HG03442 (cell line): ENCODE measurements at regions not wholly inside any gene's neighbourhood (a gene's known extent, or its start where the extent isn't known, plus 50 kb on each side); places are given as distances from the start of the nearest gene placed in this dataset.
"Not testable (repeated sequence)": the region's sequence is repeated elsewhere in the genome, so short reads cannot be mapped to it uniquely, and the experiment has no call there.

Experiments
- ATAC-seq: cut with Tn5 transposase; IDR thresholded peaks from one replicate; pipeline ENCODE4 v1.9.1; 2021; ENCODE audit warnings: mild to moderate bottlenecking, moderate library complexity; ENCODE audit not compliant: unreplicated experiment

DNA sequence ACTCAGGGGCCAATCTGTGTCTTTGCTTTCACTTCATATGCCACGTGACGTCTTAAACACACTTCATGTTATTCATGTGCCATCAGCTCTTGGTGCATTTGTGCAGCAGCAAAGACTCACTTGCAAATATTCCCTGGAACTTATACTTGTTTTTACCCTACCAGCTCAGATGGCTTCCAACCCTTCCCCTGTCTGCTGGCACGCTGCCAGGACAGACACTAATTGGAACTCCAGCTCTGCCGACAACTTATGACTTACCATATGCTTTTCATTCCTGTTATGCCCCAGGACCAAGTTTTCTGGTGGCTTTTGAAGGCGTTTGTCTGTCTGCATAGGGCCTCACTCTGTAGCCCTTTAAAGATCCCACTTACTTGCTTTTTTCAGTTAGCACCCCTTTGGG lies 261.7 kb upstream of the GNPDA2 start:
- ATAC-seq, result no peak

DNA sequence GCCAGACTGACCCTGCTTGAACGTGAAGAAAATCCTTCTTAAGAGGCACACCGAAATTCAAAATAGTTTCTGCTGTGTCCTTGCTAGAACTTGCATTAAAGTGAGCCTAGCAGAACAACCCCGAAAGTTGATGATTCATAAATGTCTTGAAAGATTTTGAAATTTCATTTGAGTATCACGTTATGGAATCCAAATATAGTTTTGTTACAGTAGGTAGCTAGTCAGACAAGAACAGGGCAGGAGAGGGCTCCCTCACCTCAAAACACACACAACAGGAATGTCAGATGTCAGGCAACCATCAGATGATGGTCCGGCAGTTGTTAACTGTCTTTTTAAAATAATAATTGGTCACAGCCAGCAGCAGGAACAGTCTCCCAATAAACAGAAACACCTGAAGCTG lies 259.6 kb upstream of the GNPDA2 start:
- ATAC-seq, result no peak

GRCh38 chr4:44985152-44985551 lies 258.8 kb upstream of the GNPDA2 start:
- ATAC-seq, result no peak

GRCh38 chr4:44984083-44984482 lies 257.7 kb upstream of the GNPDA2 start:
- ATAC-seq, result no peak

- no peak for ATAC-seq
Observed at GRCh38 chr4:44983083-44983482, 256.7 kb upstream of the GNPDA2 start.

DNA sequence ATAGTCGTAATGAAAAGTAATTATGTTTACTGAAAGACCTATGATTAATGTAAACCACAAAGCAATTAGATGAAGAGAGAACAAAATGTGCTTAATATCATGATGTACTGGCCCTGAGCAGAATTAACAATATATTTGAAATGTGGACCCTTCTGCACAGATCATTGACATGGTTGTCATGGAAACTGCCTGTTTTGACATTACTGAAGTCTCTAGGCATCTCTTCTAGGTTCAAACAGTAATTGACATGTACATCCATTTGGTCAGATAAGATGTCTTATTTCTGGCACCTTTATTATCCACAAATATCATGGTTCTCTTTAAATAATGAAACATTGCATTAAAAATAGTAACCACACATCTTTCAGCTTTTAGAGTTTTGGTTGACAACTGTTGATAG lies 251.7 kb upstream of the GNPDA2 start:
- ATAC-seq, result no peak

- no peak for ATAC-seq
Observed at GRCh38 chr4:44965435-44966095, 239.2 kb upstream of the GNPDA2 start.

GRCh38 chr4:44964086-44964485 lies 237.7 kb upstream of the GNPDA2 start:
- ATAC-seq, result not testable (repeated sequence)

DNA sequence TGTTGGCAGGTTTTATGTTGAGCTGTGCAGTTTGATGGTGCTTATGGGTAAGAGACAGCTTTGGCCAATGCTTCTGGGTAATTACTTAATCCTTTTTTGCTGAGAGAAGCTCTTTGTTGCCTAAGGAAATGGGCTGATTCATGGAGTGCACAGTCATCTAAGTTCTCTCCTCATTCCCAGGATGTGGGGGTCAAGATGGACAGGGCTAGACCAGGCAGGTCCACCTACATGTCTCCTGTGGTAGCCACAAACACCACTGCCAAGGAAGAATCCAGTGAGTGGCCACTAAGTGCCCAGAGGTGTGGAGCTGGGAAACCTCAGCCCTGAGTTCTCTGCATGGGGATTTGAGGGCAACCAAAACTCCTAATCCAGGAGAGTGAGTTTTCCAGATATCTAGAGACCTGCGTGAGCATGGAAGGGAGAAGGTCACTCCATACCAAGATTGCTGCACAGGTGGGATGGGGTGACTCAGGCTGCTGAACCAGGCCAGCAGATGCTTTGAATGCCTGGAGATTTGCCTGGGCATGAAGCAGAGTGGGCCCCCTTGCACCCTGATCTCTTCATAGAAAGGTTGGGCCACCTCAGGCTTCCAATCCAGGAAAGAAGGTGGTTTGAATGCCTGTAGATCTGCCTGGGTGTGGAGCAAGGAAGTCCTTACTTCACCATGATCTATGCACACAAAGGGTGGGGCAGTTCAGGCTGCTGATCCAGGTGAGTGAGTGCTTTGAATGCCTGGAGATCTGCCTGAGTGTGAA lies 234.8 kb upstream of the GNPDA2 start:
- ATAC-seq, result no peak

DNA sequence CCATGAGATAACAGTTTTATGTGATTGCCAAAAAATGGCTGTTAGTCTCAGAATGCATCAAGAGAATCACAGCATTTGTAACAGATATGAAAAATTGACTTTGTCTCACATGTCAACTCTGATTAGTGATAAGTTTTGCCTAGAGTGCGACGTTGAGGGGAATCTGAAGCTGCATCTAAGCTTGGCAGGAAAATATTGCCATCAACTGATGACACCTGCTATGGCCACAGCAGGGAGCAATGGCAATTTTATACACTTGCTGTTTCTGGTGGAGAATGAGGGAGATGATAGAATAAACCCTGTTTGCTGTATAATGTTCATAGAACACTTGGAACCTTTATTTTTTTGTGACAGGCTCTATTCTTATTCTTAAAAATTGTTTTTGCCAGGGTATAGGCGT lies 205.4 kb upstream of the GNPDA2 start:
- no peak for ATAC-seq

- ATAC-seq, result no peak
Observed at GRCh38 chr4:44928785-44929184, 202.4 kb upstream of the GNPDA2 start.

GRCh38 chr4:44927399-44928380 lies 201.3 kb upstream of the GNPDA2 start:
- ATAC-seq, result peak; percentile 69

GRCh38 chr4:44916411-44916810 lies 190.1 kb upstream of the GNPDA2 start:
- ATAC-seq, result no peak

DNA sequence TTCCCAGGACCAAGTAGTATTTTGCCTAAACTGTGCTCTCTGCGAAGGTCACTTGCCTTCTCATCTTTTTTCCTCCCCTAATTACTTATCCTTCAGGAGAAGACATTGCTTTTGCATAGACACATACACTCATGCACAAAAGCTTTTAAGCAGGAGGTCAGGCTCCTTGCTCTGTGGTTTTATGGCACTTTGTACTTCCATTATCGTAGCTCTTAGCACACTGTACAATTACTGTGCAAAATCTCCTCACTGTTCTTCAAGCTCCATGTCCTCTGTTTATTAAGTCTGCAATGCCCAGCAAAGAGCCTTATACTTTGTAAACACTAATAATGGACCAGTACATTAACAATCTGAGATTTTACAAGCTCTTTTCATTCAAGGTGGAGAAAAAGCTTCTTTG lies 188.4 kb upstream of the GNPDA2 start:
- no peak for ATAC-seq

- no peak for ATAC-seq
Observed at GRCh38 chr4:44914223-44914622, 187.9 kb upstream of the GNPDA2 start.

- ATAC-seq, result no peak
Observed at GRCh38 chr4:44912980-44913379, 186.6 kb upstream of the GNPDA2 start.

DNA sequence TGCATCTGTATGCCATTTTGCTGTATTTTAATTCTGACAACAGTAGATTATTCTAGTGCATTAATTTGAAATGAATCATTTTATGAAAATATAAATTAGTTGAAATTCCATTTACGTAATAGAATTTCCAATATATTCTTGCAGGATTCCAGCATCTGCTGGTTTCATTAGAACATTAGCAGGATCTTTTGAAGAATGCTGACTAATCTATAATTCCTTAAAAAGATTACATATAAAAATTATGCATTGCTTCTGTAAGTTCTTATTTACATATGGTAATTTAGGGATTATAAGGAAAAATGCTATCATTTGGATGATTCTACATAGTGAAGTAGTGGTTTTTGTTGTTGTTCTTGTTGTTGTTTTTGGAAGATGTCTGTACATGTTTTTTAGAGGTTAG lies 182.2 kb upstream of the GNPDA2 start:
- no peak for ATAC-seq

- no peak for ATAC-seq
Observed at GRCh38 chr4:44872246-44872645, 145.9 kb upstream of the GNPDA2 start.

DNA sequence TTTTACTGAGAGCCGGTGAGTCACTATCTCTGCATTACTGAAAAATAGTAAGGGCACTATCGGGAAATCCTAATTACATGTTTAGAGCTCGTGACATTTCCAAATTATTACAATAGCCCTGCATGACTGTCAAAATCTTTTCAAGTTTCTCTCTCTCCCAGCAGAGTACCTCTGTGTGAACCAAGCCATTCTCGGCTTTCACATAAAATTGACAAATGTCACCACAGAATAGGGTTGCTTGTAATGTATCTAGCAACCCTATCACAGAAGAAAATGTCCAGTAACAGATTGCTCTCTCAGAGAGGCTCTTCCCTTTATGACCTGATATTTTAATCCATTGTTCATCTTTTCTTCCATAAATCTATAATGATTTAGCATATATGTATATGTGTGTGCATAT lies 144.8 kb upstream of the GNPDA2 start:
- ATAC-seq, result no peak

DNA sequence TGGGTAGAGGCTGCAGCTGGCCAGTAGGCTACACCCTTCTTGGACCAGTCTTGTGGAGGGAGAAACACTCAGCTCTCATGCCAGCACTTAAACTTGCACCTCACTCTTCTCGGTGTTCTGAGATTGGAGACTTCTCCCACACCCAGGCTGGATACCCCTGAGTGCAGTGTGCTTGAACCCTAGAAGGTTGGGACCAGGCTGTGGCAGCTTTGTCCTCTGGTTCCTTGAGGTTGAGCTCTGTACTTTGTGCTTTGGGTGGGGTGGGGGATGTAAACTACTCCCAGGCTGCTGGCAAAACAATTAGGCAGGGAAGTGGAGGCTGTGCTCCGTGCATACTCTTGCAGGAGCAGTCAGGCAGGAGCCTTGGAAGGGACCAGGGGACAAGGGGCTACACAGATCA lies 143.6 kb upstream of the GNPDA2 start:
- ATAC-seq, result no peak

GRCh38 chr4:44869222-44869882 lies 143.0 kb upstream of the GNPDA2 start:
- no peak for ATAC-seq
